Breast epithelium (tissue), 4 donors: ENCODE measurements at regions not wholly inside any gene's neighbourhood (a gene's known extent, or its start where the extent isn't known, plus 50 kb on each side); places are given as distances from the start of the nearest gene placed in this dataset.

Source experiments
- DNase-seq, 2 donors: peaks; one replicate each; pipeline ENCODE4 v3.0.0-alpha.2; 2019; ENCODE audit warnings: low spot score in 2 of 2
- H3K27ac ChIP-seq, 2 donors: fragments of 200-600 bp; sonication (generic) in 1 of 2; one replicate each; pipeline ENCODE4 v1.5.1; 2016 to 2019; ENCODE audit warnings: mild to moderate bottlenecking in 1 of 2
- H3K27me3 ChIP-seq, 2 donors: fragments of 200-600 bp; sonication (generic) in 1 of 2; one replicate each; pipeline versions ENCODE4 v1.5.1 to v1.6.0; 2017 to 2019; ENCODE audit warnings: control low read depth in 1 of 2, mild to moderate bottlenecking in 1 of 2
- H3K36me3 ChIP-seq: fragments of 200-600 bp; one replicate; pipeline ENCODE4 v1.5.1; 2019
- H3K4me1 ChIP-seq, 2 donors: fragments of 200-600 bp; sonication (generic); one replicate each; pipeline ENCODE4 v1.5.1; 2016 to 2019; ENCODE audit warnings: control low read depth in 1 of 2
- H3K4me3 ChIP-seq, 3 donors: fragments of 200-600 bp; sonication (generic); 1 replicate in 2 of 3; 2 replicates in 1 of 3; pipeline ENCODE4 v1.5.1; 2016 to 2019; ENCODE audit warnings: mild to moderate bottlenecking in 3 of 3, moderate library complexity in 2 of 3
- H3K9me3 ChIP-seq, 2 donors: fragments of 200-600 bp; sonication (generic) in 1 of 2; one replicate each; pipeline ENCODE4 v1.5.1; 2016 to 2019; ENCODE audit warnings: control low read depth in 1 of 2
- CTCF ChIP-seq, 3 donors: fragments of 450-650 bp; IDR thresholded peaks; one replicate each; pipeline ENCODE4 v1.5.1; 2016 to 2017; ENCODE audit warnings: antibody characterized with exemption in 3 of 3, mild to moderate bottlenecking in 3 of 3, moderate library complexity in 3 of 3
- POLR2A ChIP-seq: fragments of 450-650 bp; IDR thresholded peaks from one replicate; pipeline ENCODE4 v1.6.1; 2016; ENCODE audit warnings: antibody characterized with exemption, mild to moderate bottlenecking, moderate library complexity
- POLR2AphosphoS5 ChIP-seq, 3 donors: sonication (generic); formaldehyde crosslinking; IDR thresholded peaks; one replicate each; pipeline ENCODE4 v1.6.1; 2017; ENCODE audit warnings: antibody characterized with exemption in 3 of 3
- intact Hi-C: fragments of 100-400 bp; cut with DNase I; formaldehyde crosslinking; loops from one replicate; pipeline ENCODE4 v1.15.1; 2023; ENCODE audit warnings: low total_unique reads

GRCh38 chr3:16108424-16108823 lies 66.1 kb upstream of the GALNT15 start:
- DNase-seq: no peak
- TF ChIP-seq POLR2A (no peak), POLR2AphosphoS5 (IDR thresholded peaks at IDR 0.05) (no peak), CTCF (IDR thresholded peaks at IDR 0.05) (no peak)

GRCh38 chr3:16109929-16110328 lies 64.6 kb upstream of the GALNT15 start:
- intact Hi-C loops: no loop called here
- Histone ChIP-seq H3K9me3 (no peaks in the 10 kb centered on the region), H3K27me3 (no peaks in the 10 kb centered on the region), H3K36me3 (no peaks in the 10 kb centered on the region), H3K27ac (peak overlapping the region in 1 of 2 donors; percentile 7), H3K4me3 (no peak overlapping the region), H3K4me1 (no peaks in the 10 kb centered on the region)
- no peak for DNase-seq
- TF ChIP-seq POLR2AphosphoS5 (IDR thresholded peaks at IDR 0.05) (no peak), CTCF (IDR thresholded peaks at IDR 0.05) (no peak), POLR2A (no peak)

More at GRCh38 chr3:16108424-16108823, 66.1 kb upstream of the GALNT15 start:
- no peaks in the 10 kb centered on the region for H3K4me1 ChIP-seq
- no peaks in the 10 kb centered on the region for H3K9me3 ChIP-seq
- H3K36me3 ChIP-seq: no peaks in the 10 kb centered on the region
- no peak overlapping the region for H3K4me3 ChIP-seq
- no peaks in the 10 kb centered on the region for H3K27me3 ChIP-seq
- no peak overlapping the region for H3K27ac ChIP-seq
- intact Hi-C loops: no loop called here

- no peaks in the 10 kb centered on the region for H3K4me1 ChIP-seq
- TF ChIP-seq CTCF (IDR thresholded peaks at IDR 0.05) (no peak), POLR2AphosphoS5 (IDR thresholded peaks at IDR 0.05) (no peak), POLR2A (no peak)
- H3K27ac ChIP-seq: peak overlapping the region; percentile 59 to 89
These were observed 61.5 kb upstream of the GALNT15 start for GRCh38 chr3:16112910-16113504.

GRCh38 chr3:16113704-16114103 lies 60.8 kb upstream of the GALNT15 start:
- no peak overlapping the region for H3K4me3 ChIP-seq
- H3K36me3 ChIP-seq: no peaks in the 10 kb centered on the region
- intact Hi-C loops: no loop called here
- no peaks in the 10 kb centered on the region for H3K4me1 ChIP-seq
- no peak for TF ChIP-seq POLR2A
- no peak for TF ChIP-seq POLR2AphosphoS5 (IDR thresholded peaks at IDR 0.05)
- TF ChIP-seq CTCF (IDR thresholded peaks at IDR 0.05): no peak
- peak overlapping the region; percentile 59 to 89 for H3K27ac ChIP-seq
- no peaks in the 10 kb centered on the region for H3K9me3 ChIP-seq
- no peak for DNase-seq
- no peaks in the 10 kb centered on the region for H3K27me3 ChIP-seq

More at GRCh38 chr3:16112910-16113504, 61.5 kb upstream of the GALNT15 start:
- Histone ChIP-seq H3K27me3 (no peaks in the 10 kb centered on the region), H3K4me3 (no peak overlapping the region), H3K9me3 (no peaks in the 10 kb centered on the region), H3K36me3 (no peaks in the 10 kb centered on the region)
- intact Hi-C loops: no loop called here
- DNase-seq: no peak

- intact Hi-C loops: no loop called here
- Histone ChIP-seq H3K4me1 (no peaks in the 10 kb centered on the region), H3K27me3 (no peaks in the 10 kb centered on the region), H3K9me3 (no peaks in the 10 kb centered on the region), H3K4me3 (no peak overlapping the region), H3K36me3 (no peaks in the 10 kb centered on the region), H3K27ac (peak overlapping the region; percentile 59 to 89)
- TF ChIP-seq POLR2AphosphoS5 (IDR thresholded peaks at IDR 0.05): no peak
- TF ChIP-seq POLR2A: no peak
- no peak for TF ChIP-seq CTCF (IDR thresholded peaks at IDR 0.05)
- DNase-seq: no peak
These were observed 60.1 kb upstream of the GALNT15 start for GRCh38 chr3:16114429-16114828.
